22Rv1 (cell line): ENCODE measurements at regions not wholly inside any gene's neighbourhood (a gene's known extent, or its start where the extent isn't known, plus 50 kb on each side); places are given as distances from the start of the nearest gene placed in this dataset.

Experiments used
- ZFX ChIP-seq: fragments of 450-650 bp; IDR thresholded peaks from 2 replicates; pipeline ENCODE4 v1.6.1; 2017; ENCODE audit warnings: antibody characterized with exemption, borderline replicate concordance
- TF ChIP-seq, protein P1 (sequence below): fragments of 450-650 bp; IDR thresholded peaks from 2 replicates; pipeline ENCODE4 v1.5.1; 2017; ENCODE audit warnings: mild to moderate bottlenecking

DNA sequence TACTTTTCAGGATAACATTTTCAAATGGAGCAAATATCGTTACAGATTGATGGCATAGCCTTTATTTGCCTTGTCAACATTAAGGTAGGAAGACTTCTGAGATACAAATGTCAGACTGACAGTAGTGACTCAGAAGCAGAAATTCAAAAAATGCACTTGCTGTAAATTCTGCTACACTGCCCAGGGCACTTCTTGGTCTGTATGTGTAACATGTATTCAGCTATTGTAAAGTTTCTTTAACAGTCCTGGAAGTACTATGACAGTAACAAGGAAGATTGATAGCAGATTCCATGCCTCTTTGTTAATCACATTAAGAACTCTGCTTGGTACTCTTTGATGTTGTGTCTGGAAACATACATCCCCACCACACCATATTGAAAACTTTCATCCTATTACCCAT lies 69.6 kb upstream of the PCDH18 start:
- TF ChIP-seq, protein P1, sequence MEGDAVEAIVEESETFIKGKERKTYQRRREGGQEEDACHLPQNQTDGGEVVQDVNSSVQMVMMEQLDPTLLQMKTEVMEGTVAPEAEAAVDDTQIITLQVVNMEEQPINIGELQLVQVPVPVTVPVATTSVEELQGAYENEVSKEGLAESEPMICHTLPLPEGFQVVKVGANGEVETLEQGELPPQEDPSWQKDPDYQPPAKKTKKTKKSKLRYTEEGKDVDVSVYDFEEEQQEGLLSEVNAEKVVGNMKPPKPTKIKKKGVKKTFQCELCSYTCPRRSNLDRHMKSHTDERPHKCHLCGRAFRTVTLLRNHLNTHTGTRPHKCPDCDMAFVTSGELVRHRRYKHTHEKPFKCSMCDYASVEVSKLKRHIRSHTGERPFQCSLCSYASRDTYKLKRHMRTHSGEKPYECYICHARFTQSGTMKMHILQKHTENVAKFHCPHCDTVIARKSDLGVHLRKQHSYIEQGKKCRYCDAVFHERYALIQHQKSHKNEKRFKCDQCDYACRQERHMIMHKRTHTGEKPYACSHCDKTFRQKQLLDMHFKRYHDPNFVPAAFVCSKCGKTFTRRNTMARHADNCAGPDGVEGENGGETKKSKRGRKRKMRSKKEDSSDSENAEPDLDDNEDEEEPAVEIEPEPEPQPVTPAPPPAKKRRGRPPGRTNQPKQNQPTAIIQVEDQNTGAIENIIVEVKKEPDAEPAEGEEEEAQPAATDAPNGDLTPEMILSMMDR: no peak
- TF ChIP-seq ZFX: no peak
